ENCODE measurements at regions not wholly inside any gene's neighbourhood (a gene's known extent, or its start where the extent isn't known, plus 50 kb on each side); places are given as distances from the start of the nearest gene placed in this dataset.

DNA sequence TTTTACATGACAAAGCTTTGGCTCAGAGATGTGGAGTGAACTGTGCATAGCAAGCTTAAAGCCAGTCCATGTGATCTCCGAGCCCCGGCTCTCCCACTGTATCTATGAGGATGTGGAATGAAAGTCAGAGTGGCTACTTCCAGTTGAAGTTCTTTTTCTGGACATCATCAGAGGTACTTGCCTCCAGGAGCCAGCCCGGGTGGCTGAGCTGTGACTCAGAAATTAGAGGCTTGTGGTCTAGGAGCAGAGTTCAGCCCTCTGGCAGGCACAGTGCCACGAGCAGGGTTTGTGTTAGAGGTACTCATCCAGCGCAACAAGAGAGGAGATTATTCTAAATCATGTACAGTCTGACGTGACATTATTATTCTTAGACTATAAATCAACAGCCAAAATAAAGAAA is 322.5 kb downstream of the CDK5RAP2 start:
- Histone ChIP-seq H3K4me3 (replicated peaks in 1 of 2; ENCODE audit: low read depth in 1 of 2, low read length in 2 of 2) (no peak overlapping the region), H3K79me2 (ENCODE audit: insufficient read depth, low read length) (no peaks in the 10 kb centered on the region), H4K20me1 (ENCODE audit: insufficient read depth) (no peaks in the 10 kb centered on the region), H3K36me3 (ENCODE audit: control insufficient read depth in 1 of 2, insufficient read depth in 2 of 2, low read length in 2 of 2) (no peaks in the 10 kb centered on the region), H3K9ac (ENCODE audit: low read length) (no peak overlapping the region), H3K9me3 (ENCODE audit: control insufficient read depth in 1 of 2, insufficient read depth in 1 of 2, low read depth in 1 of 2, low read length in 2 of 2) (no peaks in the 10 kb centered on the region), H3K4me1 (ENCODE audit: control insufficient read depth in 1 of 2, insufficient read depth in 2 of 2, low read length in 2 of 2) (no peaks in the 10 kb centered on the region), H3K27ac (ENCODE audit: low read depth, low read length) (no peak overlapping the region), H2AFZ (ENCODE audit: low read depth, low read length, poor library complexity, severe bottlenecking) (no peak overlapping the region), H3K27me3 (ENCODE audit: insufficient read depth, low read length) (peaks cover 12% of the 10 kb centered on the region; the same call in 1 of the 2 replicates), H3K4me2 (ENCODE audit: low read length) (no peak overlapping the region), H3K9me2 (ENCODE audit: insufficient read depth) (no peaks in the 10 kb centered on the region)
- POLR2A ChIA-PET: no interaction called here
- intact Hi-C loops (cut with micrococcal nuclease): no loop called here
- CTCF ChIA-PET: no interaction called here
- no TSS peak for BruUV-seq (replicated peaks)
- DNase-seq (ENCODE audit: low read depth, low spot score) (no peak), ATAC-seq (no peak)
- RAD21 ChIA-PET (ENCODE audit: low non-redundant PET in 1 of 2, low total read pairs in 2 of 2, uncharacterized antibody in 2 of 2, unreplicated experiment in 2 of 2): no interaction called here
- TF ChIP-seq YY1 (IDR thresholded peaks at IDR 0.05; ENCODE audit: extremely low read depth, insufficient replicate concordance, low read depth, low read length) (no peak), ELF1 (IDR thresholded peaks at IDR 0.05; ENCODE audit: borderline replicate concordance, low read depth) (no peak)

DNA sequence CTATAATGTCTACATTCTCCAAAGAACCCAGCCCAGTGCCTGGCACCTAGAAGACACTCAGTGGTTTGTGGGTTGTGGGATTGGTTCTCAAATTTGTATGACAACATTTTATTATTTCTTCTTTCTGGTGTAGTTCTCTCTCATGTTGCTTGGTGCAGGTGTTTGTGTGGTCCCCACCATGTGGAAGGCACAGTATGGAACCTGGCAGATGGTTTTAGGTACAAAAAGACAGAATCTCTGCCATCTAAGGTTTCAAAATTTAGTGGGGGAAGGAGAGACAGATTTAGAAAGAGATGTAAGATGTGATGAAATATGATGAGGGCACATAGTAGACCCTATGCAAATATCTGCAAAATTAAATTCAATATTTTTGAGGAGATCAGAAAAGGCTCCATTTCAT is 323.8 kb downstream of the CDK5RAP2 start:
- Histone ChIP-seq H3K27ac (ENCODE audit: low read depth, low read length) (no peak overlapping the region), H3K36me3 (ENCODE audit: control insufficient read depth in 1 of 2, insufficient read depth in 2 of 2, low read length in 2 of 2) (no peaks in the 10 kb centered on the region), H3K9me2 (ENCODE audit: insufficient read depth) (no peaks in the 10 kb centered on the region), H4K20me1 (ENCODE audit: insufficient read depth) (no peaks in the 10 kb centered on the region), H3K4me1 (ENCODE audit: control insufficient read depth in 1 of 2, insufficient read depth in 2 of 2, low read length in 2 of 2) (no peaks in the 10 kb centered on the region), H3K9me3 (ENCODE audit: control insufficient read depth in 1 of 2, insufficient read depth in 1 of 2, low read depth in 1 of 2, low read length in 2 of 2) (no peaks in the 10 kb centered on the region), H3K4me3 (replicated peaks in 1 of 2; ENCODE audit: low read depth in 1 of 2, low read length in 2 of 2) (no peak overlapping the region), H2AFZ (ENCODE audit: low read depth, low read length, poor library complexity, severe bottlenecking) (no peak overlapping the region), H3K4me2 (ENCODE audit: low read length) (no peak overlapping the region), H3K27me3 (ENCODE audit: insufficient read depth, low read length) (peaks cover 12% of the 10 kb centered on the region; the same call in 1 of the 2 replicates), H3K79me2 (ENCODE audit: insufficient read depth, low read length) (no peaks in the 10 kb centered on the region), H3K9ac (ENCODE audit: low read length) (no peak overlapping the region)
- DNase-seq (ENCODE audit: low read depth, low spot score): no peak
- TF ChIP-seq, protein P1, sequence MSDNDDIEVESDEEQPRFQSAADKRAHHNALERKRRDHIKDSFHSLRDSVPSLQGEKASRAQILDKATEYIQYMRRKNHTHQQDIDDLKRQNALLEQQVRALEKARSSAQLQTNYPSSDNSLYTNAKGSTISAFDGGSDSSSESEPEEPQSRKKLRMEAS (IDR thresholded peaks at IDR 0.05): no peak
- TF ChIP-seq POLR2AphosphoS5 (IDR thresholded peaks at IDR 0.05; ENCODE audit: low read depth, low read length) (no peak), ELF1 (IDR thresholded peaks at IDR 0.05; ENCODE audit: borderline replicate concordance, low read depth) (no peak), JUND (IDR thresholded peaks at IDR 0.05) (no peak), EGR1 (IDR thresholded peaks at IDR 0.05; ENCODE audit: low read depth) (no peak), POLR2A (IDR thresholded peaks at IDR 0.05; ENCODE audit: borderline replicate concordance, extremely low read depth, insufficient read depth, insufficient read length) (no peak)
- TF ChIP-seq, protein P2, sequence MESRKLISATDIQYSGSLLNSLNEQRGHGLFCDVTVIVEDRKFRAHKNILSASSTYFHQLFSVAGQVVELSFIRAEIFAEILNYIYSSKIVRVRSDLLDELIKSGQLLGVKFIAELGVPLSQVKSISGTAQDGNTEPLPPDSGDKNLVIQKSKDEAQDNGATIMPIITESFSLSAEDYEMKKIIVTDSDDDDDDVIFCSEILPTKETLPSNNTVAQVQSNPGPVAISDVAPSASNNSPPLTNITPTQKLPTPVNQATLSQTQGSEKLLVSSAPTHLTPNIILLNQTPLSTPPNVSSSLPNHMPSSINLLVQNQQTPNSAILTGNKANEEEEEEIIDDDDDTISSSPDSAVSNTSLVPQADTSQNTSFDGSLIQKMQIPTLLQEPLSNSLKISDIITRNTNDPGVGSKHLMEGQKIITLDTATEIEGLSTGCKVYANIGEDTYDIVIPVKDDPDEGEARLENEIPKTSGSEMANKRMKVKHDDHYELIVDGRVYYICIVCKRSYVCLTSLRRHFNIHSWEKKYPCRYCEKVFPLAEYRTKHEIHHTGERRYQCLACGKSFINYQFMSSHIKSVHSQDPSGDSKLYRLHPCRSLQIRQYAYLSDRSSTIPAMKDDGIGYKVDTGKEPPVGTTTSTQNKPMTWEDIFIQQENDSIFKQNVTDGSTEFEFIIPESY (IDR thresholded peaks at IDR 0.05; ENCODE audit: extremely low read depth, insufficient replicate concordance, low read length): no peak
- ChIA-PET RAD21 (ENCODE audit: low non-redundant PET in 1 of 2, low total read pairs in 2 of 2, uncharacterized antibody in 2 of 2, unreplicated experiment in 2 of 2) (no interaction called here), POLR2A (no interaction called here), CTCF (no interaction called here)
- no TSS peak for BruUV-seq (replicated peaks)
- no peak for ATAC-seq
- intact Hi-C loops (cut with micrococcal nuclease): no loop called here

Data from HCT116 (cell line).